Activated CD4-positive, alpha-beta T cell treated with anti-CD3 and anti-CD28 coated beads for 36 hours (primary cell): ENCODE measurements at regions not wholly inside any gene's neighbourhood (a gene's known extent, or its start where the extent isn't known, plus 50 kb on each side); places are given as distances from the start of the nearest gene placed in this dataset.
"Not testable (repeated sequence)": the region's sequence is repeated elsewhere in the genome, so short reads cannot be mapped to it uniquely, and the experiment has no call there.

Source experiments
- ATAC-seq: fragments of 200-7000 bp; cut with Tn5 transposase; one replicate; pipeline ENCODE4 v1.10.0; 2021; ENCODE audit warnings: mild to moderate bottlenecking, moderate library complexity
- CTCF ChIA-PET: fragments of 350-600 bp; sonication (Branson Sonifier 250); formaldehyde crosslinking; loops from one replicate; lab custom pipeline; 2021; ENCODE audit warnings: antibody characterized with exemption; lab: Charles Lee
- POLR2A ChIA-PET: fragments of 350-600 bp; sonication (Branson Sonifier 250); formaldehyde crosslinking; loops from one replicate; lab custom pipeline; 2021; ENCODE audit warnings: antibody characterized with exemption, inconsistent platforms; lab: Charles Lee
- DNase-seq: peaks from one replicate; pipeline ENCODE4 v3.0.0-alpha.2; 2020
- H3K27ac Mint-ChIP-seq: one replicate; pipeline ENCODE4 v1.8.0; 2021; ENCODE audit warnings: mixed read lengths
- H3K27me3 Mint-ChIP-seq: one replicate; pipeline ENCODE4 v1.8.0; 2021; ENCODE audit warnings: mixed read lengths
- H3K36me3 Mint-ChIP-seq: one replicate; pipeline ENCODE4 v1.8.0; 2021; ENCODE audit warnings: low read depth, mixed read lengths
- H3K4me1 Mint-ChIP-seq: one replicate; pipeline ENCODE4 v1.8.0; 2021; ENCODE audit warnings: mixed read lengths
- H3K4me3 Mint-ChIP-seq: one replicate; pipeline ENCODE4 v1.8.0; 2021; ENCODE audit warnings: mild to moderate bottlenecking, moderate library complexity, mixed read lengths
- H3K9me3 Mint-ChIP-seq: one replicate; pipeline ENCODE4 v1.8.0; 2021; ENCODE audit warnings: low read depth, mixed read lengths
- intact Hi-C, 2 experiments: fragments of 100-400 bp; cut with DNase I in 1 of 2; cut with micrococcal nuclease in 1 of 2; formaldehyde crosslinking; loops; one replicate each; pipeline versions ENCODE4 v1.14.2 to v1.15.1; 2022 to 2024; cut with DNase I, micrococcal nuclease

DNA sequence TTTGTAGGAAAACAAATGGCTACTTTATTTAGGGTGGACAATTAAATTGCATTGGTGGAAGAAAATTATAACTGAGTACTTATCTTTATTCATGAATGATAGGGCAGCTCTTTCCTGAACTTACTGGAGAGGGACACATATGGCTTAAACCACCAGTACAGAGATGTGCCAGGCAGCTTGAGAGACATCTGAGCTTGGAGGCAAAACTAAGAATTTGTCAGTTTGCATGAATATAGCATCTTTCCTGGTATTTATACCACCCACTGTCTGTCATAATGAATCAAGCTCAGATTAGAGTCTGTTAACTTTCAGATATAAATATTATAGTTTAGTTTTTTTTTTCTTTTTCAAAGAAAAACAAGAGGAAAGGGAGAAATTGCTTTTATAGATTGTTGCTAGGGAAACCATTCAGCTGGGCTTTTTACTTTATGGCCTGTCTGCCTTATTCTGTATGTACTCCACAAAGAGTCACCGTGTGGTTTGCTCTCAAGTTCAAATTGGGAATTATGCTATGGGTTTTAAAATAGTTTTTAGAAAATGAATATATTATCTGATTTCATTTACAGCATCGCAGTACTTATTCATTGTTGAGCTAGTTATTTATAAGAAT lies 477.0 kb upstream of the CHORDC1 start:
- ChIA-PET CTCF (no interaction called here), POLR2A (no interaction called here)
- Mint-ChIP-seq H3K4me3 (no peak overlapping the region), H3K36me3 (no peaks in the 10 kb centered on the region), H3K4me1 (no peaks in the 10 kb centered on the region), H3K9me3 (peaks cover 20% of the 10 kb centered on the region), H3K27ac (no peak overlapping the region), H3K27me3 (no peaks in the 10 kb centered on the region)
- no peak for ATAC-seq
- intact Hi-C loops, result no loop called here
- DNase-seq, result no peak

DNA sequence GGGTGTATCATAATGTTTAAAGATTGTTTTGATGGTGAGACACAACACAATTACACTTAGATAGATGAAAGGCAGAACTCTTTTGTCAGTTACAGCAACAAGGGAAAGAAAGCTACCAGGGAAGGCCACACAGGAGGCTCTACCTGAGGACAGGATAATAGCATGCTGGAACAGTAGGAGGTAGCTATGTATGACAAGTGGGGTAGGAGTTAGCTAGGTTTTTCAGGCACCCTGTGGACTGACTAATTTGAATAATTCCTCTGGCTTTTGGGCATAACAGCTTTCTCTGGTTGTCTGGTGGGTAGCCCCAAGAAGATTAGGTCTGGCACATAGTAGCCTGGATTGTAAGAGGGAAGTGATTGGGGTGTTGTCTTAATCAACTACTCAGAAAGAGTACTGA lies 475.4 kb upstream of the CHORDC1 start:
- ATAC-seq (no peak), DNase-seq (no peak)
- Mint-ChIP-seq H3K27me3 (no peaks in the 10 kb centered on the region), H3K9me3 (peaks cover 16% of the 10 kb centered on the region), H3K4me3 (no peak overlapping the region), H3K4me1 (no peaks in the 10 kb centered on the region), H3K27ac (no peak overlapping the region), H3K36me3 (no peaks in the 10 kb centered on the region)
- intact Hi-C loops, result no loop called here
- CTCF ChIA-PET, result no interaction called here
- POLR2A ChIA-PET, result no interaction called here

DNA sequence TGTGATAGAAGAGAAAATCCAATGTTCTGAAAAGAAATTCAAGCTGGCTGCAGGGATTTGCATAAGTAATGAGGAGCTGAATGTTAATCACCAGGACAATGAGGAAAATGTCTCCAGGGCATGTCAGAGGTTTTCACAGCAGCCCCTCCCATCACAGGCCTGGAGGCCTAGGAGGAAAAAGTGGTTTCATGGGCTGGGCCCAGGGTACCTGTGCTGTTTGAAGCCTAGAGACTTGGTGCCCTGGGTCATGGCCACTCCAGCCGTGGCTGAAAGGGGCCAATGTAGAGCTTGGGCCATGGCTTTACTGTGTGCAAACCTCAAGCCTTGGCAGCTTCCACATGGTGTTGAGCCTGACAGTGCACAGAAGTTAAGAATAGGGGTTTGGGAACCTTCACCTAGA lies 452.6 kb upstream of the CHORDC1 start:
- POLR2A ChIA-PET, H3K9me3 Mint-ChIP-seq, H3K27me3 Mint-ChIP-seq, H3K27ac Mint-ChIP-seq, H3K4me1 Mint-ChIP-seq, intact Hi-C loops, DNase-seq, H3K4me3 Mint-ChIP-seq, CTCF ChIA-PET, ATAC-seq, H3K36me3 Mint-ChIP-seq: not testable (repeated sequence)

DNA sequence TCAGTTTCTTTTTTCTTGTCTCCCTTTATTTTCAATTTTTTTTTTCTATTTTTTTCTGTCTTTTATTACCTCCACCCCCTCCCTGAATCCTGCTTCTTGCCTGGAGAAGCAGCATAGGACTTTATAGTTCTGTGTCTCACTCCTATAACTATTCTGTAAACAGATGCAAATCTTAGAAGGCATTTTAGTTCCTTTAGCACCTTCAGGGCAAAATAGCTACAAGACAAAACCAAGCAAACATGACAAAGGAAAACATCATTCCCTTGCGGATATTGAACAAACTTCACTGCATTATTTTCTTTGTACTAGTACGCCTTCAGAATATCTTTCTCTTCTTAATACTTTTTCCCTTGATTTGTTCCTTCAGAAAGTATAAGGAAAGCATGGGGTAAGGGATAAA lies 446.2 kb upstream of the CHORDC1 start:
- no peak overlapping the region for H3K4me3 Mint-ChIP-seq
- H3K9me3 Mint-ChIP-seq, result peaks cover 7% of the 10 kb centered on the region
- ATAC-seq (no peak), DNase-seq (no peak)
- no peaks in the 10 kb centered on the region for H3K27me3 Mint-ChIP-seq
- H3K36me3 Mint-ChIP-seq, result no peaks in the 10 kb centered on the region
- no peaks in the 10 kb centered on the region for H3K4me1 Mint-ChIP-seq
- intact Hi-C loops, result no loop called here
- CTCF ChIA-PET, result no interaction called here
- POLR2A ChIA-PET, result no interaction called here
- H3K27ac Mint-ChIP-seq, result no peak overlapping the region

DNA sequence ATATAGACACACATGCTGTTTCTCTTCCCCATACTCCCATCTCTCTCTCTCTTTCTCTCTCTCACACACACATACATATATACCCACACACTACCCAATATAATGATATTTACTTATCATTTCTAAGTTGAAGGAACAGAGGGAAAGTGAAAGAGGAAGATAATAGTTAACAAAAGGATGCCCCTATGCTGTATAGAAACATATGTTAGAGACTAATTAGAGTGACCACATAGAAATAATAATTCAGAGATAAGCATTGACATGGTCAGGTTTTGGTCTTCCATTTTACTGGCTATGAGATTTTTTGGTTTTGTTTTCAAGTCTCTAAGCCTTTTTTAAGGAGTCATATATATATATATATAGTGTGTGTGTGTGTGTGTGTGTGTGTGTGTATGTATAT lies 445.7 kb upstream of the CHORDC1 start:
- Mint-ChIP-seq H3K9me3 (peaks cover 9% of the 10 kb centered on the region), H3K4me3 (no peak overlapping the region), H3K4me1 (no peaks in the 10 kb centered on the region), H3K27me3 (no peaks in the 10 kb centered on the region), H3K36me3 (no peaks in the 10 kb centered on the region), H3K27ac (no peak overlapping the region)
- intact Hi-C loops, result no loop called here
- no peak for DNase-seq
- CTCF ChIA-PET, result no interaction called here
- ATAC-seq, result no peak
- POLR2A ChIA-PET, result no interaction called here

DNA sequence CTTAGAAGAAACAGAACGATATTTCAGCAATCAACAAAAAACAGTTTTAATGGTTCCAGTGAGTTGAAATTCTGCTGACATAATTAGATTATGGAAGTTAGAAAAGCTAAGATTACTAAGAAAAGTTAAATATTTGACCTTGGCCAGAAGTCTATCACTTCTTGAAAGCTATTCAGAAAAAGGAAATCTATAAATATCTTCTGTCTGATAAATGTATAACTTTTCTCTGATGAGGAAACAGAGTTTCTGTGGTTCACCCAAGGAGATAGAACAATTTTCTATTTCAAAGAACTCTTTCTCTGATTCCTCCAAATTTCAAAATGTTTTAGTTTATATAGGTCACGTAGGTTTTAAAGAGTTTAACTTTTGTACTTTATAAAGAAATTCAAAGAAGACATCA lies 438.4 kb upstream of the CHORDC1 start:
- ATAC-seq, result no peak
- Mint-ChIP-seq H3K9me3 (peaks cover 6% of the 10 kb centered on the region), H3K27ac (no peak overlapping the region), H3K36me3 (no peaks in the 10 kb centered on the region), H3K4me1 (no peaks in the 10 kb centered on the region), H3K4me3 (no peak overlapping the region), H3K27me3 (no peaks in the 10 kb centered on the region)
- ChIA-PET POLR2A (no interaction called here), CTCF (no interaction called here)
- no peak for DNase-seq
- intact Hi-C loops, result no loop called here

DNA sequence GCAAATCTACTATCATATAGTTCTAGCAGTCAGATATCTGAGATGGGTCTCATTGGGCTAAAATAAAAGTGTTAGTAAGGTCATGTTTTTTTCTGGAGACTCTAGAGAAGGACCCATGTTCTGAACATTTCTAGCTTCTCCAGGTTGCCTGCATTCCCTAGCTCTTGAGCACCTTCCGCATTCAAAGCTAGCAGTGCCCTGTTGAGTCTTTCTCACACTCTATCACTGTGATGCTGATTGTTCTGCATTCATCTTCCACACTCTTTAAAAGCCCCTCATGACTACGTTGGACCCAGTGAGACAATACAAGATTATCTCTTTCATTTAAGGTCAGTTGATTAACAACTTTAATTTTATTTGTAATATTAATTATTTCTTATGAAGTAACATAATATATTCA lies 433.3 kb upstream of the CHORDC1 start:
- Mint-ChIP-seq H3K4me3 (no peak overlapping the region), H3K4me1 (no peaks in the 10 kb centered on the region), H3K36me3 (no peaks in the 10 kb centered on the region), H3K9me3 (peaks cover 4% of the 10 kb centered on the region), H3K27ac (no peak overlapping the region), H3K27me3 (no peaks in the 10 kb centered on the region)
- ChIA-PET POLR2A (no interaction called here), CTCF (no interaction called here)
- DNase-seq (no peak), ATAC-seq (no peak)
- intact Hi-C loops, result no loop called here

DNA sequence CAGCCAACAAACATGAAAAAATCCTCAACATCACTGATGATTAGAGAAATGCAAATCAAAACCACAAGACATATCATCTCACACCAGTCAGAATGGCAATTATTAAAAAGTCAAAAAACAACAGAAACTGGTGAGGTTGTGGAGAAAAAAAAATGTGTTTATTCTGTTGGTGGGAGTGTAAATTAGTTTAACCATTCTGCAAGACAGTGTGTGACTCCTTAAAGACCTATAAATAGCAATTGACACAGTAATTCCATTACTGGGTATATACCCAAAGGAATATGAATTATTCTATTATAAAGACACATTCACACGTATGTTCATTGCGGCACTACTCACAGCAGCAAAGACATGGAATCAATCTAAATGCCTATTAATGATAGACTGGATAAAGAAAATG lies 427.3 kb upstream of the CHORDC1 start:
- Mint-ChIP-seq H3K36me3 (no peaks in the 10 kb centered on the region), H3K9me3 (peaks cover 7% of the 10 kb centered on the region), H3K27me3 (no peaks in the 10 kb centered on the region), H3K4me1 (no peaks in the 10 kb centered on the region), H3K27ac (no peak overlapping the region), H3K4me3 (no peak overlapping the region)
- DNase-seq (no peak), ATAC-seq (no peak)
- CTCF ChIA-PET, result no interaction called here
- POLR2A ChIA-PET, result no interaction called here
- intact Hi-C loops, result no loop called here

DNA sequence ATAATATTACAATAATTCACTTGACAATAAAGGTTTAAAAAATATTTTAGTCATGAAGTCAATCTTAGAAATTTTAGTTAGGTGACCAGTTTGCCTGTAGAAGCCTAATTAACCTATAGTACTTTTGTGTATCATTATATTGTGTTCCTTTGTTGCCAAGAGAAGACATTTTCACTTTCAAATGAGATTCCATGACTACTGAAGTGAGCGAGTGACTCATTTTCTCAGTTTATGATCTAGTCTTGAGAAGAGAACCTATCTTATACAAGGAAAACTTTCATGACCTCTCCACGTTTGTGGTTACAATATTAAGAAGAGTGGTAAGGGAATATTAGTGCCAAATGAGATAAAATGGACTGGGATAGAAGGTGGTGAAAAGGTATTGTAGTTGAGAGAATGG lies 423.9 kb upstream of the CHORDC1 start:
- intact Hi-C loops, result no loop called here

DNA sequence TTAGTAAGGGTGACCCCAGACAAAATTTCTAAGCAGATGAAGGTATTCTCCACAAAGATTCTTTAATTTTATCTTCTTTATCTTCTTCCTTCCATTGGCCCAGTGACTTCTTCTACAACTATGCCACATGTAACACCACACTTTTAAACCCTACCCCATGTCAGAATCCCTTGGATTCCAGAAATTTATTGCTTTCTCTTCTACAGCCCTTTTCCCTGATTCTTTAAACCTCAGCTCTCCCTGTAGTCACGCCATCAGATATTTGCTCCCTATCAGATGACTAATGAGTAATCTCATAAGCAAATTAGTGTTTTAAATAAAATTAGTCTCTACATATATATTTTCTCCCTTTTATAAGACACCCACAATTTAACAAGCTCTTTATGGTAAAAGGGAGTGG lies 423.4 kb upstream of the CHORDC1 start:
- no peak for ATAC-seq
- CTCF ChIA-PET, result no interaction called here
- POLR2A ChIA-PET, result no interaction called here

More for the DNA sequence above, 423.9 kb upstream of the CHORDC1 start:
- DNase-seq, result no peak
- ChIA-PET POLR2A (no interaction called here), CTCF (no interaction called here)
- no peak for ATAC-seq
- no peaks in the 10 kb centered on the region for H3K36me3 Mint-ChIP-seq
- H3K27ac Mint-ChIP-seq, result no peak overlapping the region
- no peaks in the 10 kb centered on the region for H3K27me3 Mint-ChIP-seq
- H3K9me3 Mint-ChIP-seq, result peaks cover 4% of the 10 kb centered on the region
- no peak overlapping the region for H3K4me3 Mint-ChIP-seq
- no peaks in the 10 kb centered on the region for H3K4me1 Mint-ChIP-seq

DNA sequence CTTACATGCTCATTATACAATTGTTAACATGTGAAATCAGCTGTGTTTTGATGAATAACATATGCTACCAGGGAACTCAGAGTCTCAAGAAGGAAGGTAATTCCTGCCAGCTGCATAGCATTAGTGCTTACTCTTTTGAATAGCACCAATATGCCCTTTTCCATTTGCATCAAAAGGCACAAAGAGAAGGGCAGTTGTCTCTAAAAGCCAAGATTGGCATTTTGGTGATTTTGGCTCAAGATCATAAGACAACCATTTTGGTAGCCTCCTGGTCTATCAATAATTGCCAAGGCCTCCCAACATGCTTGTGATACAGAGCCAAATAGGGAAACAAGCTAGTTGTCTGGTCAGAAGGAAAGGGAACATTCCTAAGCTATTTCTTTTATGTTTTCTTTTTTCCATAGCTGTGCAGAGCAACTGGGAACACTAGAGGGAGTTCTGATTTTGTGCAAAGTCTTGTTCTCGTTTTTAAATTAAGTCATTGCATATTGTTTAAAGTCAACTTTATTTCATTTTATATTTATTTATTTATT lies 416.7 kb upstream of the CHORDC1 start:
- no peak overlapping the region for H3K27ac Mint-ChIP-seq
- H3K4me3 Mint-ChIP-seq, result no peak overlapping the region
- no peaks in the 10 kb centered on the region for H3K27me3 Mint-ChIP-seq
- no peaks in the 10 kb centered on the region for H3K4me1 Mint-ChIP-seq
- no peaks in the 10 kb centered on the region for H3K36me3 Mint-ChIP-seq
- CTCF ChIA-PET, result no interaction called here
- peaks cover 2% of the 10 kb centered on the region for H3K9me3 Mint-ChIP-seq
- ATAC-seq (no peak), DNase-seq (no peak)
- POLR2A ChIA-PET, result no interaction called here
- intact Hi-C loops, result no loop called here

More for the DNA sequence above, 423.4 kb upstream of the CHORDC1 start:
- DNase-seq, result no peak
- Mint-ChIP-seq H3K4me3 (no peak overlapping the region), H3K9me3 (peaks cover 5% of the 10 kb centered on the region), H3K4me1 (no peaks in the 10 kb centered on the region), H3K27ac (no peak overlapping the region), H3K36me3 (no peaks in the 10 kb centered on the region), H3K27me3 (no peaks in the 10 kb centered on the region)
- intact Hi-C loops, result no loop called here

DNA sequence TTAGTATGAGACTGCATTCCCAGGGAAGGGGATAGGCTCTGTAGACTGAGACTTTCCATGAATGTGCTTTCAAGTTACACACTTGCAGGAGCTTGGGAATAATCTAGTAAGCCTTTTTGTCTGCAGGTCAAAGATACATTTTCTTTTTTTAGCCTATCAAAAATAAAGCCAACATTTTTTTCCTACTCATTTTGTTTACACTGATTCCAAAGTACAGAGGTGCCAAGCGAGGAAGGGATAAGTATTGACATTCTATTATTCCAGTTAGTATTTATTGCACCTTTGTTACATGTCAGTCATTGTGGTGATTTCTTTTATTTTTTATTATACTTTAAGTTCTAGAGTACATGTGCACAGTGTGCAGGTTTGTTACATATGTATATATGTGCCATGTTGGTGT lies 413.0 kb upstream of the CHORDC1 start:
- intact Hi-C loops, result no loop called here
- H3K27me3 Mint-ChIP-seq, result no peaks in the 10 kb centered on the region
- no peaks in the 10 kb centered on the region for H3K36me3 Mint-ChIP-seq
- DNase-seq (no peak), ATAC-seq (no peak)
- POLR2A ChIA-PET, result no interaction called here
- no peak overlapping the region for H3K27ac Mint-ChIP-seq
- CTCF ChIA-PET, result no interaction called here
- H3K9me3 Mint-ChIP-seq, result no peaks in the 10 kb centered on the region
- no peaks in the 10 kb centered on the region for H3K4me1 Mint-ChIP-seq
- no peak overlapping the region for H3K4me3 Mint-ChIP-seq

DNA sequence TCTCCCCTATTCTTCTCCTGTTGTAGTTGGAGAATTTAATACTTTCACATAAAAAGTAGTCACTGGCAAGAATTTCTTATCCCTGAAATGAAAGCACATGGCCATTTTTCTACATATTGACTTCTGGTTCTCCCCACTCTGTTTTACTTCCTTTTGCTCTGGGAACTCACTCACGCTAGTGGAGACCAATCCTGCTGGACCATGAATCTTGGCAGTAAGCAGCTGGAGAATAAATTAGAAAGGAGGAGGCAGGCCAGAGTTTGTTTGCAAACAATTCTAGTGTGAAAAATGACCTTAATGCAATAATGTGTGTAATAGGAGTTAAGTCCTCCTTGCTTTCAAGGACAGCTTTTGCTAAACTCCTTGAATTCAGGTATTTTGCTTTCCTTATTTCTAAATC lies 412.3 kb upstream of the CHORDC1 start:
- CTCF ChIA-PET, result no interaction called here
- no peak for ATAC-seq
- DNase-seq, result no peak
- POLR2A ChIA-PET, result no interaction called here
- H3K4me1 Mint-ChIP-seq, result no peaks in the 10 kb centered on the region
- no peaks in the 10 kb centered on the region for H3K36me3 Mint-ChIP-seq
- H3K27ac Mint-ChIP-seq, result no peak overlapping the region
- H3K27me3 Mint-ChIP-seq, result no peaks in the 10 kb centered on the region
- intact Hi-C loops, result no loop called here
- no peaks in the 10 kb centered on the region for H3K9me3 Mint-ChIP-seq
- no peak overlapping the region for H3K4me3 Mint-ChIP-seq
